Activated naive CD4-positive, alpha-beta T cell treated with anti-CD3 and anti-CD28 coated beads for 36 hours (primary cell): ENCODE measurements at regions not wholly inside any gene's neighbourhood (a gene's known extent, or its start where the extent isn't known, plus 50 kb on each side); places are given as distances from the start of the nearest gene placed in this dataset.

Source experiments
- CTCF ChIA-PET: fragments of 350-600 bp; sonication (Branson Sonifier 250); formaldehyde crosslinking; loops from one replicate; lab custom pipeline; 2021; ENCODE audit warnings: antibody characterized with exemption; lab: Charles Lee
- DNase-seq: peaks from one replicate; pipeline ENCODE4 v3.0.0-alpha.2; 2020
- H3K27ac Mint-ChIP-seq: one replicate; pipeline ENCODE4 v1.8.0; 2021; ENCODE audit warnings: mild to moderate bottlenecking, mixed read lengths
- H3K27me3 Mint-ChIP-seq: one replicate; pipeline ENCODE4 v1.8.0; 2021; ENCODE audit warnings: low read depth, mixed read lengths
- H3K36me3 Mint-ChIP-seq: one replicate; pipeline ENCODE4 v1.8.0; 2021; ENCODE audit warnings: low read depth, mixed read lengths
- H3K4me1 Mint-ChIP-seq: one replicate; pipeline ENCODE4 v1.8.0; 2021; ENCODE audit warnings: low read depth, mixed read lengths
- H3K4me3 Mint-ChIP-seq: one replicate; pipeline ENCODE4 v1.8.0; 2021; ENCODE audit warnings: mild to moderate bottlenecking, moderate library complexity, mixed read lengths
- H3K9me3 Mint-ChIP-seq: one replicate; pipeline ENCODE4 v1.8.0; 2021; ENCODE audit warnings: mixed read lengths
- intact Hi-C: fragments of 100-400 bp; cut with micrococcal nuclease; formaldehyde crosslinking; loops from one replicate; pipeline ENCODE4 v1.15.1; 2023

DNA sequence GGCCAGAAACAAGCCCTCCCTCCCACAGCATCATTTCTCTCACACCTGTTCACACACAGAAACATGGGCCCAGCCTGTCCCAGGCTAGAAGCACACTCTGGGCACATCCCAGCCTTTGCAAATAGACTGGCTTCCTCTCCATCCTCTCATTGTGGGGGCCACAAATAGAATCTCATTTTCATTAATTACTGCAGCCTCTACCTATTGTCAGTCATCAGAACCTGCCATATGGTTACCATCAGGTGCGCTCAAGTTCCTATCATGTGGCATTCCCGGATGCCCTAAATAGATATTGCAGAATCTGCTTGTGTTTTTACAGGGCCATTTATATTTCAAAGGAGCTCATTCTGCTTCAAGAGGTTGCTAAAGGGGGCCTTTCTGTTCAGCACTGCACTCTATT, 460.7 kb downstream of the BCL11A start:
- intact Hi-C loops, result no loop called here
- Mint-ChIP-seq H3K36me3 (no peaks in the 10 kb centered on the region), H3K9me3 (no peaks in the 10 kb centered on the region)

DNA sequence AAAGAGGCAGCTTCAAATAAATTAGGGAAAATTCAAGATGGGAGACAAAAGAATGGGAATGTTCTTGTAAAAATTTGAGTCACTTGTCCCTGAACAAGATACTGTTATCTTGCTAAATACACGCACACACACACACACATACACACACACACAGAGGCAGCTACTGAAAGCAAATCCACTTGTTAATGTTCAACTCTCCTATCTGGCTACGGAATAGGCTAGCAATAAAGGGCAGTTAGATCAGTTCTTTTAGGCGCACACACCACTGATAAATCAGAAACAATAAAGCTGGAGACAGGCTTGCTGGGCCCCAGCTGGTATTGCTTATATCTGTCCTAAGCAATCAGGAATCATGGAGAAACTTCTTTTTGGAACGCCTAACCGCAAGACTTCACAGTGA, 461.6 kb downstream of the BCL11A start:
- no peak overlapping the region for H3K4me3 Mint-ChIP-seq
- H3K4me1 Mint-ChIP-seq, result no peaks in the 10 kb centered on the region
- no peaks in the 10 kb centered on the region for H3K36me3 Mint-ChIP-seq
- DNase-seq, result no peak
- H3K27ac Mint-ChIP-seq, result no peak overlapping the region
- intact Hi-C loops, result no loop called here
- no peaks in the 10 kb centered on the region for H3K27me3 Mint-ChIP-seq
- H3K9me3 Mint-ChIP-seq, result no peaks in the 10 kb centered on the region
- CTCF ChIA-PET, result no interaction called here

More for the DNA sequence above, 460.7 kb downstream of the BCL11A start:
- no peak overlapping the region for H3K27ac Mint-ChIP-seq
- DNase-seq, result no peak
- no peaks in the 10 kb centered on the region for H3K27me3 Mint-ChIP-seq
- H3K4me1 Mint-ChIP-seq, result no peaks in the 10 kb centered on the region
- H3K4me3 Mint-ChIP-seq, result no peak overlapping the region
- CTCF ChIA-PET, result no interaction called here

DNA sequence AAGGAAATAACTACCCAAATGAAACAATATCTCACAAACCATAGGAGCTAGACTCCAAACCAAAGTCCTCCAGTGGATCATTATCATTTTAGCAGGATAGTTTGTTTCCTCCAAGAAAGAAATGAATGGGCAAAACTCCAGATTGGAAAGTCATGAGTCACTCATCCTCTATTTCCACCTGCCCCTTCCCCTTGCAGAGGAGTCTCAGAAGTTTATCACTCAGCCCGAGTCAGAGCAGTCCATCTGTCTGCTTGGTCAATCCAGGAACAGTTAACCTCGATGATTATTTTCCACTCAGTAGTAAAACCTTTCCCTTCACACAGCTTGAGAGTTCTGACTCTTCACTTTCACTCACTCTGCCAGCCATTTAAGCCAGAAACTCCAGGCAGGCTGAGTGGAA, 462.2 kb downstream of the BCL11A start:
- H3K27me3 Mint-ChIP-seq, result no peaks in the 10 kb centered on the region

DNA sequence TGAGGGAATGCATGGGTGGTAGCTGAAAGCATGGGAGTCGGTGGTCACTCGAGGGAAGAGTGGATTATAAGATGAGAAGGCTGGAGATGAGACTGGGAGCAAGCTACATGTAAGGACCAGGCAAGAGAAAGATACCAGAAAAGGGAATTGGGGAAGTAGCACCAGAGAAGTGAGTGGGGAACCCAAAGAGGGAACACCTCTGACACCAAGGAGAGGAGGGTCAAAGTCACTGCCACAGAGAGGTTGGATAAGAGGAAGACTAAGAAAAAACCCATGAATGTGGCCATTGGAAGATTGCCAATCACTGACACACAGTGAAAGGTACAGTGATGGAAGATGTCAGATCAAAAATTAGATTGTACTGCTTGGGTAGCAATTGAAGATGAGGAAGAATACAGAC, 473.9 kb downstream of the BCL11A start:
- CTCF ChIA-PET, result no interaction called here
- DNase-seq, result no peak
- Mint-ChIP-seq H3K27me3 (no peaks in the 10 kb centered on the region), H3K9me3 (peaks cover 4% of the 10 kb centered on the region), H3K36me3 (no peaks in the 10 kb centered on the region), H3K4me1 (no peaks in the 10 kb centered on the region), H3K4me3 (no peak overlapping the region), H3K27ac (no peak overlapping the region)
- intact Hi-C loops, result no loop called here

More for the DNA sequence above, 462.2 kb downstream of the BCL11A start:
- H3K9me3 Mint-ChIP-seq, result no peaks in the 10 kb centered on the region
- no peak overlapping the region for H3K27ac Mint-ChIP-seq
- H3K4me1 Mint-ChIP-seq, result no peaks in the 10 kb centered on the region
- no peak overlapping the region for H3K4me3 Mint-ChIP-seq
- H3K36me3 Mint-ChIP-seq, result no peaks in the 10 kb centered on the region
- intact Hi-C loops, result no loop called here
- DNase-seq, result no peak
- CTCF ChIA-PET, result no interaction called here

DNA sequence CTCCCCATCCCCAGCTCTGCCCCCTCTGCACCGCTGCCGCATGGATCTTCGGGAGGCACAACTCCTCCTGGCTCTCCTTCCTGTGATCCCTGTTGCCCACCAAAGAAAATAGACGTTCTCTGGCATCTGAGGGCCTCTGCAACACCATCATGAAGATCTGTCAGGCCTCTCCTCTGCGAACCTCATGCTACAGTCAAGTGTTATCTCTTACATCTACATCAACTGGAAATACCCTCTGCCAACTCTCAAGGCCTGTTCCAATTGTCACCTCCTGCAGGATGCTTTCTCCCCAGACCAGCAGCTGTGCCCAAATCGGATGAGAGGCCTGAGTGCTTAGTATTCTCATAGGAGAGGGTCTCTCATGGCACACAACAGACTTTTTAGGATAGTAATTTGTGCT, 478.4 kb downstream of the BCL11A start:
- no peaks in the 10 kb centered on the region for H3K9me3 Mint-ChIP-seq
- H3K27ac Mint-ChIP-seq, result no peak overlapping the region
- peaks cover 2% of the 10 kb centered on the region for H3K27me3 Mint-ChIP-seq
- intact Hi-C loops, result no loop called here
- no peaks in the 10 kb centered on the region for H3K36me3 Mint-ChIP-seq
- no peaks in the 10 kb centered on the region for H3K4me1 Mint-ChIP-seq
- DNase-seq, result no peak
- H3K4me3 Mint-ChIP-seq, result no peak overlapping the region
- CTCF ChIA-PET, result no interaction called here

DNA sequence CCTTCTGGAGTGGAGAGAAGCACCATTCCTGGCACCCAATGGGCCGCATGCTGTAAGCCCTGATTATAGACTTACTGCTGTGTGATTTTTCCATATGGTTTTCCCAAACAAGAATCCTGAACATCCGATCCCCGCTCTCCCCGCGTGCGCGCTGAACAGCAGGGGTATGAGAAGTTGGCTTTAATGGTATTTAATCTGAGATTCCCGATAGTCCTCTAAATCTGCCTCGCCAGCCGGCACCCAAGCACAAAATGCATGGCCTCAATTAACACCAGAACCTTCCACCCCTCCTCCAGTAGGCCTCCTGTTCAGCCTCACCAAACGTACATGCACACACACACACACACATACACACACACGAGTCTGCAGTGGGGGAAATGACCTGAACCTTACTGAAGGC, 480.3 kb downstream of the BCL11A start:
- peaks cover 2% of the 10 kb centered on the region for H3K27me3 Mint-ChIP-seq
- intact Hi-C loops, result no loop called here
- no peaks in the 10 kb centered on the region for H3K4me1 Mint-ChIP-seq

DNA sequence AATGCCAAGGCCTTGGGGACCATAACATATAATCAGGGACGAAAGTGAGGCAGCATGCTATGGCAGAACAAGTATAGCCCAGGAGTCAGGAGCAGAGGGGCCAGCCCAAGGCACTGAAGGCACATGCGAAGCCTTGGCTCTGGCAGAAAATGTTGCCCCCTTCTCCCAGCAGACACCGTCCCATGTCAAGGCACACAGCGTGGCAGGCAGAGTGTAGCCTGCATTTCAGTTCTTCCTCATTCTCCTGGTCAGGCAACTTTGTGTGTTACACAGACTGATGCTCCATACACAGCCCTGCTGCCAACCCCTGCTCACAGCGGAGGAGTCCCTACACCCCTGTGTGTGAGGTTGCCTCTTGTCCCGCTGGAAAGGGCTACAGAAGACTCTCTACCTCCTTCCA, 480.8 kb downstream of the BCL11A start:
- H3K9me3 Mint-ChIP-seq, result no peaks in the 10 kb centered on the region
- H3K4me1 Mint-ChIP-seq, result no peaks in the 10 kb centered on the region
- H3K36me3 Mint-ChIP-seq, result no peaks in the 10 kb centered on the region
- intact Hi-C loops, result no loop called here
- no peak overlapping the region for H3K4me3 Mint-ChIP-seq
- H3K27me3 Mint-ChIP-seq, result peaks cover 2% of the 10 kb centered on the region
- CTCF ChIA-PET, result no interaction called here
- no peak overlapping the region for H3K27ac Mint-ChIP-seq
- DNase-seq, result no peak

More for the DNA sequence above, 480.3 kb downstream of the BCL11A start:
- H3K4me3 Mint-ChIP-seq, result no peak overlapping the region
- CTCF ChIA-PET, result no interaction called here
- no peak for DNase-seq
- no peak overlapping the region for H3K27ac Mint-ChIP-seq
- no peaks in the 10 kb centered on the region for H3K9me3 Mint-ChIP-seq
- no peaks in the 10 kb centered on the region for H3K36me3 Mint-ChIP-seq

DNA sequence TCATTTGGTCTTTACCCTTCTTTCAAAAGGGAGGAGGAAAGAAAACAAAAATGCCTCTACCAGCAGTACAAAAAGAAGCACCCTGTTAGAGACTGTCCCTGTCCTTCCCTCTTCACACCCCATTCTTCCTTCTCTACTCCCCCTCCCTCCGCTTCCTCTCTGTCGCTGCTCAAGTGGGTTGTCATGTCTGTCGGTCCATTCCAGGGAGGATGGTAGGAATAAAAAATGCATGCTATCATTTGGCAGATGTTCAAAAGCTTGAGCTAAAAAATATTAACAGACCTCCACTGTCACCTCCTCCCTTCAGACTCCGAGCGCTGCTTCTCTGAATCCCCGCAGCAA, 482.0 kb downstream of the BCL11A start:
- intact Hi-C loops, result no loop called here
- H3K4me3 Mint-ChIP-seq, result no peak overlapping the region
- peaks cover 2% of the 10 kb centered on the region for H3K27me3 Mint-ChIP-seq
- no peaks in the 10 kb centered on the region for H3K36me3 Mint-ChIP-seq
- H3K27ac Mint-ChIP-seq, result no peak overlapping the region
- CTCF ChIA-PET, result no interaction called here
- no peaks in the 10 kb centered on the region for H3K4me1 Mint-ChIP-seq
- no peak for DNase-seq
- H3K9me3 Mint-ChIP-seq, result no peaks in the 10 kb centered on the region

DNA sequence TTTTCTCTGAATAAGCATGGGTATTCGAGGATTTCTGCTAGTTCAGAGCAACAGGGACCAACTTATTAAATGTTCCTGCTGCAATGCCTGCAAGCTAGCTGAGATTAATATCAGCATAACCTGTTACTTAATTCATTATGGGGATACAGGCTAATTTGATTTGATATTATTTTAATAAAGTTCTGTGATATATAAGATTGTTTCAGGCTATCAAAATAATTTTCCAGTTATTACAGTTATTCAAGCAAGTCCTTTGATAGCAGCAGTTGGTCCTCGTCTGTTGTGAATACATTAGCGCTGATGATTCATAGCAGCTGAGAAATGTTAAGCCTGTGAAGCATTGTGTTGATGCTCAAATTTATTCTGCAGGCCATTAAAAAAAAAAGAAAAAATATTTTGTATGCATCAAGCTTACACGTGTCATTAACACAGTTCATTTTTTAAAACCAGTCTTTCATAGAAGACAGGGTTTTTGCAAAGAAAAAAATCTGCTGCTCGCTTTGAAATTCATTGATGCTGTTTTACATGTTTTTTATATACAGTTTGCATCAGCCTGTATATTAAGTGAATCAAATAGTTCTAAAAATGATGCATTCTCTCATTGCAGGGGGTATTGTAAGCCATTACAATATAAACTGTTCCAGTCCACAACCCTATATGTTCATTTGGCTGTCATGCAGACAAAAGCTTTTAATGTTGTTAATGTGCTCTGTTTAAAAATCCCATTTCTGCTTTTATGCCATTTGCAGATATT, 482.5 kb downstream of the BCL11A start:
- Mint-ChIP-seq H3K4me3 (no peak overlapping the region), H3K4me1 (no peaks in the 10 kb centered on the region), H3K27me3 (peaks cover 2% of the 10 kb centered on the region), H3K9me3 (no peaks in the 10 kb centered on the region), H3K36me3 (no peaks in the 10 kb centered on the region), H3K27ac (no peak overlapping the region)
- intact Hi-C loops, result no loop called here
- no peak for DNase-seq
- CTCF ChIA-PET, result no interaction called here

DNA sequence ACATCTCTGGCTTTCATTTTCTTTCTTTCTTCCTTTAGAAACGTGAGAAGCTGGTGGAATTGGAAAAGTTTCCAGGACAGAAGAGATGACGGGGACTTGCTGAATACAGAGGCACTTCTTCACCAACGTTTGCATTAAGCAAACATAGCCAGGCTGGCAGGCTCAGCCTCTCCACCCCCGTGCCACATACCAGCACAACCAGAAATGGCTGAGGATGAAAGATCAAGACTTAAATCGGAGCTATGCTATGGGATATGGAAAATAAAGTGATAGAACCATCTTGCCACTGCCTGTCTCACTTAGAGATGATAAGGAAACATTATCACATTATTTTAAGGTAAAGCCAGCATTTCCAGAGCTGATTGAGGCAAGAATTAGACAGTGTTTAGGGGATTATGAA, 483.3 kb downstream of the BCL11A start:
- intact Hi-C loops, result no loop called here

DNA sequence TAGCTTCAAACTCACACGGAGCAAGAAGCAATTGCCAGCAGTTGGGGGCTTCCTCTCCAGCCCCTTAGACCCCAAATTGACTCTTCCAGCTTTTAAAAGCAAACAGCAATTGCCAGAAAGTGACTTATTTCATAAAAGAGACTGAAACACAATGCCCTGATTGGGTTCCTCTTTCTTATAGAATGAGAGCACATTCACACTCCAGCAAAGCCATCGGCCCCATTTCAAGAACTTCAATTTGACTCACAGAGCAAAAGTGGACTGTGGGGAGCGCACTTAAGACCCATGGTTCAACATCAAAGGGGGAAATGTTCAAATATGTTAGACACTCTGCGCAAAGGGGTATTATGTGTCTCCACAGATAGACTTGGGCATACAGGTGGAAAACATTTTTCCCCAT, 484.7 kb downstream of the BCL11A start:
- intact Hi-C loops, result no loop called here
- Mint-ChIP-seq H3K4me3 (no peak overlapping the region), H3K9me3 (no peaks in the 10 kb centered on the region), H3K36me3 (no peaks in the 10 kb centered on the region), H3K4me1 (no peaks in the 10 kb centered on the region), H3K27me3 (peaks cover 2% of the 10 kb centered on the region), H3K27ac (no peak overlapping the region)
- CTCF ChIA-PET, result no interaction called here
- DNase-seq, result no peak

More for the DNA sequence above, 483.3 kb downstream of the BCL11A start:
- Mint-ChIP-seq H3K4me3 (no peak overlapping the region), H3K27me3 (peaks cover 2% of the 10 kb centered on the region), H3K9me3 (no peaks in the 10 kb centered on the region), H3K36me3 (no peaks in the 10 kb centered on the region), H3K27ac (no peak overlapping the region), H3K4me1 (no peaks in the 10 kb centered on the region)
- no peak for DNase-seq
- CTCF ChIA-PET, result interaction anchor here (0.7 kb wide), 1 partner anchor 104 kb away, joined by 7 read pairs; no protein-coding TSS in a partner anchor

DNA sequence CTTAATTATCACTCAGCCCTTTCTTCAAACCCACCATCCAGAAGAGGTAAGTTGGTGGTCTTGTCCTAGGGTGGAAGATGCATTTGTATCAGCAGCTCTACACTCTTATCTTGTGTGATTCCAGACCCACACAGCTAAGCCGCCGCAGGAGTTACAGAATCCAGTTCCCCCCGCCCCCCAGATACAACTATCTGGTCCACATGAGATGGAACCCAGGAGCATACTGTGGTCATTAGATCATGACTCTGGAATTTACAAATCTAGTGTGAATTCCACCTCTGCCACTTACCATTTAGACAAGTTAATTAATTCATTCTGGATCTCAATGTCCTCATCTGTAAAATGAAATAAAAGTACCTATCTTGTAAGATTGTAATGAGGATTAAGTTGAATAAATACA, 486.4 kb downstream of the BCL11A start:
- DNase-seq, result no peak
- CTCF ChIA-PET, result no interaction called here
- H3K27me3 Mint-ChIP-seq, result peaks cover 2% of the 10 kb centered on the region
- H3K4me1 Mint-ChIP-seq, result no peaks in the 10 kb centered on the region
- no peaks in the 10 kb centered on the region for H3K9me3 Mint-ChIP-seq
- intact Hi-C loops, result no loop called here
- no peak overlapping the region for H3K4me3 Mint-ChIP-seq
- H3K27ac Mint-ChIP-seq, result no peak overlapping the region
- no peaks in the 10 kb centered on the region for H3K36me3 Mint-ChIP-seq

DNA sequence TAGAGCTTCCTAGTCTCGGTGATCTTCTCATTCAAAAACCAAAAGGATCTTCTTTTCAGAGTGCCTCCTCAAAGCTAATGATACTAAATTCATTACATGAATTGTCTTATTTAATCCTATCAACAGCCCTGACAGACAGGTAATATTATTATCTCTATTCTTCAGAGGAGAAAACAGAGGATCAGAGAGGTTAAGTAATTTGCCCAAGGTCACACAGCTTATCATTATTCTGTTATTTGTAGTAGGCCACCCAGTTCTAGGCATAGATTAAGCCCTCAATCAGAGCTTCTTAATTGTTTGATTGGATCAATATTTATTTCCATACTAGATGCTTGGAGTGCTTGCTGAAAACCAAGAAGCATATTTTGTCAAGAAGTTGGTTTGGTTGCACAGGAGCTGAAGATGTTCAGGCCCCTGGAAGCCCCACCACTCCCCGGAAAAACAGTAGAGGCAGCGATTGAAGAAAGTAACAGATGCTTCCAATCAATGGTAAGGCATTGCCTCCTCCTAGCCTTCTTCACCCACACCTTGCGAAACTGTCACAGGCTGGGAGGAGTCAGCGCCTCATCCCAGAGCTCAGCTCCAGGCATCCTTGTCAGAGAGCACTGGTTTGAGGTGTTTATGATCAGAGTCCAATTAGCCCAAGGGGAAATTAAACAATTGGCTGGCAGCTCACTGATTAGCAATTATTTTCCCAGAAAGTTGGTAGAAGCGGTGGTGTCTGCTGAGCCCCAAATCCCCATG, 487.2 kb downstream of the BCL11A start:
- H3K9me3 Mint-ChIP-seq, result no peaks in the 10 kb centered on the region
- no peaks in the 10 kb centered on the region for H3K4me1 Mint-ChIP-seq
- DNase-seq, result no peak
- no peak overlapping the region for H3K27ac Mint-ChIP-seq
- CTCF ChIA-PET, result no interaction called here
- no peaks in the 10 kb centered on the region for H3K27me3 Mint-ChIP-seq
- no peak overlapping the region for H3K4me3 Mint-ChIP-seq
- H3K36me3 Mint-ChIP-seq, result no peaks in the 10 kb centered on the region
- intact Hi-C loops, result no loop called here
